GM12878 (cell line): ENCODE measurements at regions not wholly inside any gene's neighbourhood (a gene's known extent, or its start where the extent isn't known, plus 50 kb on each side); places are given as distances from the start of the nearest gene placed in this dataset.

Experiments
- ATAC-seq: fragments of 200-7000 bp; cut with Tn5 transposase; 3 replicates; pipeline ENCODE4 v1.9.1; 2020; ENCODE audit warnings: mild to moderate bottlenecking, moderate library complexity
- BruUV-seq: library from RNA; stranded (reverse); fragments of 400-500 nt; replicated peaks from 2 replicates; lab custom pipeline; 2021; lab: Mats Ljungman, UMichigan
- CTCF ChIA-PET: fragments of 300-600 bp; sonication (Branson Sonifier 250); formaldehyde crosslinking; extraction: SDS; loops from one replicate; lab custom pipeline; 2021; ENCODE audit warnings: inconsistent platforms; lab: Yijun Ruan, JAX
- POLR2A ChIA-PET: fragments of 350-600 bp; formaldehyde crosslinking; extraction: SDS; loops from one replicate; lab custom pipeline; 2021; ENCODE audit warnings: inconsistent platforms; lab: Charles Lee
- RAD21 ChIA-PET: fragments of 300-600 bp; sonication (Branson Sonifier 250); formaldehyde crosslinking; loops from one replicate; lab custom pipeline; 2023; ENCODE audit warnings: antibody characterized with exemption; ENCODE audit not compliant: unreplicated experiment; lab: Charles Lee
- SMC1A ChIA-PET: fragments of 300-600 bp; sonication (Branson Sonifier 250); formaldehyde crosslinking; loops from one replicate; lab custom pipeline; 2023; ENCODE audit not compliant: unreplicated experiment, uncharacterized antibody; lab: Charles Lee
- DNase-seq: peaks from one replicate; pipeline ENCODE4 v3.0.0-alpha.2; 2011; ENCODE audit warnings: low read depth, low spot score
- FAIRE-seq: peaks from 3 replicates; lab custom pipeline; 2011; peaks lifted over from hg19 to GRCh38; lab: Jason Lieb, UNC
- H2AFZ ChIP-seq: 2 replicates; pipeline ENCODE4 v1.6.0; 2011; ENCODE audit warnings: low read depth, low read length, control low read depth; ENCODE audit not compliant: control insufficient read depth
- H3K27ac ChIP-seq: 2 replicates; pipeline ENCODE4 v1.5.1; 2011; ENCODE audit warnings: control low read depth; ENCODE audit not compliant: control insufficient read depth, insufficient read depth
- H3K27me3 ChIP-seq, 2 experiments: replicated peaks in 1 of 2; 2 replicates each; pipeline versions ENCODE4 v1.6.0 to v1.6.1; 2011; ENCODE audit warnings: low read length in 1 of 2; ENCODE audit not compliant: control insufficient read depth in 2 of 2, insufficient read depth in 2 of 2
- H3K36me3 ChIP-seq, 2 experiments: 2 replicates each; pipeline ENCODE4 v1.5.1; 2011; ENCODE audit warnings: low read length in 1 of 2; ENCODE audit not compliant: control insufficient read depth in 2 of 2, insufficient read depth in 2 of 2
- H3K4me1 ChIP-seq: 2 replicates; pipeline ENCODE4 v1.6.1; 2011; ENCODE audit warnings: mild to moderate bottlenecking, low read length, moderate library complexity, mixed read lengths; ENCODE audit not compliant: control insufficient read depth, insufficient read depth
- H3K4me2 ChIP-seq: 2 replicates; pipeline ENCODE4 v1.6.0; 2011; ENCODE audit warnings: control low read depth; ENCODE audit not compliant: control insufficient read depth, insufficient read depth
- H3K4me3 ChIP-seq: fragments of 200-600 bp; sonication (generic); 2 replicates; pipeline ENCODE4 v1.5.1; 2016
- H3K79me2 ChIP-seq: 2 replicates; pipeline ENCODE4 v1.6.0; 2011; ENCODE audit warnings: low read length; ENCODE audit not compliant: control insufficient read depth, insufficient read depth
- H3K9ac ChIP-seq: 2 replicates; pipeline ENCODE4 v1.8.0; 2011; ENCODE audit warnings: low read length, control low read depth, mixed read lengths; ENCODE audit not compliant: control insufficient read depth, insufficient read depth
- H3K9me3 ChIP-seq: replicated peaks from 3 replicates; pipeline ENCODE4 v1.5.1; 2011; ENCODE audit warnings: mild to moderate bottlenecking, low read length; ENCODE audit not compliant: control insufficient read depth, insufficient read depth
- H4K20me1 ChIP-seq: 2 replicates; pipeline ENCODE4 v1.6.0; 2011; ENCODE audit not compliant: control insufficient read depth, insufficient read depth
- ATF3 ChIP-seq: IDR thresholded peaks from 2 replicates; pipeline ENCODE4 v1.6.1; 2011; ENCODE audit warnings: low read depth, mild to moderate bottlenecking, low read length, moderate library complexity, borderline replicate concordance; ENCODE audit errors: extremely low read depth
- DPF2 ChIP-seq: fragments of 450-650 bp; IDR thresholded peaks from 2 replicates; pipeline ENCODE4 v1.6.1; 2017; ENCODE audit warnings: mild to moderate bottlenecking
- EED ChIP-seq: sonication (generic); IDR thresholded peaks from 2 replicates; pipeline ENCODE4 v1.6.1; 2016; ENCODE audit warnings: antibody characterized with exemption, low read depth
- HCFC1 ChIP-seq: fragments of 150-350 bp; IDR thresholded peaks from 2 replicates; pipeline ENCODE4 v1.6.1; 2014; ENCODE audit warnings: low read length
- NFIC ChIP-seq: IDR thresholded peaks from 2 replicates; pipeline ENCODE4 v1.6.1; 2012; ENCODE audit warnings: low read depth, mild to moderate bottlenecking, inconsistent platforms, low read length, moderate library complexity
- NR2C2 ChIP-seq: IDR thresholded peaks from 2 replicates; pipeline ENCODE4 v1.6.1; 2011; ENCODE audit warnings: borderline replicate concordance, low read depth; ENCODE audit not compliant: control insufficient read depth, insufficient read length
- NR2F1 ChIP-seq: fragments of 450-650 bp; conservative IDR thresholded peaks from 2 replicates; pipeline ENCODE4 v1.6.1; 2017; ENCODE audit warnings: mild to moderate bottlenecking
- PAX8 ChIP-seq: fragments of 450-650 bp; IDR thresholded peaks from 2 replicates; pipeline ENCODE4 v1.6.1; 2017; ENCODE audit warnings: mild to moderate bottlenecking, moderate library complexity
- PML ChIP-seq: IDR thresholded peaks from 2 replicates; pipeline ENCODE4 v1.6.1; 2012; ENCODE audit warnings: low read length, inconsistent platforms
- POLR2A ChIP-seq: IDR thresholded peaks from 2 replicates; pipeline ENCODE4 v1.6.1; 2011; ENCODE audit warnings: low read depth, mild to moderate bottlenecking, low read length
- RBBP5 ChIP-seq: fragments of 200-600 bp; sonication (generic); conservative IDR thresholded peaks from 2 replicates; pipeline ENCODE4 v1.6.1; 2016
- RCOR1 ChIP-seq: conservative IDR thresholded peaks from 2 replicates; pipeline ENCODE4 v1.6.1; 2012; ENCODE audit warnings: low read depth, low read length, improper control_type of control experiment
- RELA ChIP-seq: fragments of 450-650 bp; IDR thresholded peaks from 2 replicates; pipeline ENCODE4 v1.8.0; 2014; ENCODE audit warnings: borderline replicate concordance; ENCODE audit not compliant: partially characterized antibody
- SMC3 ChIP-seq: IDR thresholded peaks from 2 replicates; pipeline ENCODE4 v1.6.1; 2011; ENCODE audit warnings: low read length, improper control_type of control experiment, borderline replicate concordance
- SUPT20H ChIP-seq: IDR thresholded peaks from 2 replicates; pipeline ENCODE4 v1.6.1; 2011; ENCODE audit warnings: low read depth, mild to moderate bottlenecking, low read length, moderate library complexity, borderline replicate concordance; ENCODE audit not compliant: control insufficient read depth
- TBL1XR1 ChIP-seq: IDR thresholded peaks from 2 replicates; pipeline ENCODE4 v1.6.1; 2012; ENCODE audit warnings: low read depth, low read length, improper control_type of control experiment
- WGBS: methylation state at CpG from one replicate; pipeline ENCODE4 v1.1.6; 2016; ENCODE audit warnings: low lambda C conversion rate; ENCODE audit not compliant: insufficient replicate concordance, insufficient coverage; ENCODE audit errors: missing lambda C conversion rate; 5-methylcytosine and 5-hydroxymethylcytosine counted together
- in situ Hi-C: fragments of 300-500 bp; cut with MboI; formaldehyde crosslinking; loops from 9 replicates; pipeline ENCODE4 v1.14.3; 2018; ENCODE audit warnings: mixed read lengths
- intact Hi-C: fragments of 100-400 bp; cut with micrococcal nuclease; formaldehyde crosslinking; loops from one replicate; pipeline ENCODE4 v1.14.2; 2022; ENCODE audit not compliant: unreplicated experiment
- TF ChIP-seq, protein P1 (sequence below): IDR thresholded peaks from 2 replicates; pipeline ENCODE4 v1.6.1; 2011; ENCODE audit warnings: low read depth, low read length, improper control_type of control experiment, borderline replicate concordance

DNA sequence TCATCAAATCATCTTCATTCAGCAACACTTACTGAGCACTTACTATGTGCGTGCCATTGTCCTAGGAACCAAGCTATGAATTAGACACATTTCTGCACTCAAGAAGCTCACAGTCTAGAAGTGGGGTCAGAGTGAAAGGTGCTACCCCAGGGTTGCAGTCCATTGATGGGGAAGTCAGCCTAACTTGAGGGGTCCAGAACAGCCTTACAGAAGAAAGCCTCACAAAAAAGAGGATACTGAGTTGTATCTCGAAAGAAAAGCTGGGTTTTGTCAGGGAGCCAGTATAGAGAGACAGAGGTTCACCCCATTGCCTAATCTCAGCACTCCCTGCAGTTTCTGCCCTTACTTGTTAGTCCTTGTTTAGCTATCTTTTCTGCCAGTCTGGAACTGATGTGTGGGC lies 153.1 kb upstream of the JUN start:
- no peak overlapping the region for H3K4me3 ChIP-seq
- ChIA-PET POLR2A (no interaction called here), CTCF (no interaction called here), SMC1A (interaction anchor here (1.2 kb wide), 1 partner anchor 9 kb away, joined by 7 read pairs; no protein-coding TSS in a partner anchor), RAD21 (no interaction called here)
- no peaks in the 10 kb centered on the region for H3K9me3 ChIP-seq
- no peaks in the 10 kb centered on the region for H3K27me3 ChIP-seq
- H3K4me2 ChIP-seq: no peak overlapping the region
- TF ChIP-seq NR2F1: no peak
- no peak for TF ChIP-seq HCFC1
- no peak for TF ChIP-seq NFIC
- no peak for FAIRE-seq
- H3K4me1 ChIP-seq: no peaks in the 10 kb centered on the region
- no peak overlapping the region for H3K9ac ChIP-seq
- in situ Hi-C loops: no loop called here
- H3K27ac ChIP-seq: no peak overlapping the region
- no peak for DNase-seq
- no peak overlapping the region for H2AFZ ChIP-seq
- no TSS peak for BruUV-seq
- no peaks in the 10 kb centered on the region for H3K36me3 ChIP-seq
- no peaks in the 10 kb centered on the region for H3K79me2 ChIP-seq
- intact Hi-C loops: no loop called here
- 3% methylated on average over 2 of the region's 2 CpGs for WGBS
- ATAC-seq: no peak
- H4K20me1 ChIP-seq: no peaks in the 10 kb centered on the region

DNA sequence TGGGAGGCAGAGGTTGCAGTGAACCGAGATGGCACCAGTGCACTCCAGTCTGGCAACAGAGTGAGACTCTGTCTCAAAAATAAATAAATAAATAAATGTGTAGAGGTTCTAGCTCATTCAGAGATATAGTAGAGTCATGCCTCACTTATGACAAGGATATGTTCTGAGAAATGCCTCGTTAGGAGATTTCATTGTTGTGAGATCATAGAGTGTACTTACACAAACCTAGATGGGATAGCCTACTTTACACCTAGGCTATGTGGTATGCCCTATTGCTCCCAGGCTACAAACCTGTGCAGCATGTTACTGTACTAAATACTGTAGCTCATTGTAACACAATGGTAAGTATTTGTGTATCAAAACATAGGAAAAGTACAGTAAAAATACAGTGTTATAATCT lies 155.3 kb upstream of the JUN start:
- no peak overlapping the region for H3K27ac ChIP-seq
- ChIA-PET RAD21 (no interaction called here), POLR2A (interaction anchor here (0.6 kb wide), 1 partner anchor 74 kb away, joined by 4 read pairs; no protein-coding TSS in a partner anchor), SMC1A (no interaction called here), CTCF (no interaction called here)
- no peak overlapping the region for H2AFZ ChIP-seq
- intact Hi-C loops: no loop called here
- H3K4me3 ChIP-seq: no peak overlapping the region
- DNase-seq: no peak
- no peak for ATAC-seq
- no peak overlapping the region for H3K4me2 ChIP-seq
- FAIRE-seq: no peak
- no peaks in the 10 kb centered on the region for H3K4me1 ChIP-seq
- no peaks in the 10 kb centered on the region for H4K20me1 ChIP-seq
- no peaks in the 10 kb centered on the region for H3K79me2 ChIP-seq
- no peaks in the 10 kb centered on the region for H3K36me3 ChIP-seq
- no peaks in the 10 kb centered on the region for H3K9me3 ChIP-seq
- in situ Hi-C loops: no loop called here
- H3K27me3 ChIP-seq: no peaks in the 10 kb centered on the region
- no peak overlapping the region for H3K9ac ChIP-seq
- WGBS: 43% methylated on average over 2 of the region's 2 CpGs
- no TSS peak for BruUV-seq
- TF ChIP-seq SUPT20H (no peak), TBL1XR1 (no peak), EED (no peak), NR2C2 (no peak), POLR2A (no peak), PML (no peak), PAX8 (no peak), RELA (no peak), RBBP5 (no peak), ATF3 (no peak), RCOR1 (no peak), DPF2 (no peak), SMC3 (no peak)
- TF ChIP-seq, protein P1, sequence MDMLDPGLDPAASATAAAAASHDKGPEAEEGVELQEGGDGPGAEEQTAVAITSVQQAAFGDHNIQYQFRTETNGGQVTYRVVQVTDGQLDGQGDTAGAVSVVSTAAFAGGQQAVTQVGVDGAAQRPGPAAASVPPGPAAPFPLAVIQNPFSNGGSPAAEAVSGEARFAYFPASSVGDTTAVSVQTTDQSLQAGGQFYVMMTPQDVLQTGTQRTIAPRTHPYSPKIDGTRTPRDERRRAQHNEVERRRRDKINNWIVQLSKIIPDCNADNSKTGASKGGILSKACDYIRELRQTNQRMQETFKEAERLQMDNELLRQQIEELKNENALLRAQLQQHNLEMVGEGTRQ: no peak
